K562 (cell line): ENCODE measurements at regions not wholly inside any gene's neighbourhood (a gene's known extent, or its start where the extent isn't known, plus 50 kb on each side); places are given as distances from the start of the nearest gene placed in this dataset.

ENCODE experiments used
- ARID1B ChIP-seq: fragments of 450-650 bp; IDR thresholded peaks from 2 replicates; pipeline ENCODE4 v1.6.1; 2016; ENCODE audit warnings: antibody characterized with exemption, mild to moderate bottlenecking, inconsistent platforms
- FOXA3 ChIP-seq, 2 experiments: fragments of 450-650 bp in 1 of 2; sonication (generic) in 1 of 2; formaldehyde crosslinking; IDR thresholded peaks in 1 of 2; conservative IDR thresholded peaks in 1 of 2; 2 replicates each; pipeline versions ENCODE4 v1.4.0 to v1.8.0; 2020 to 2022; ENCODE audit warnings: mild to moderate bottlenecking in 2 of 2, missing genetic modification reagents in 1 of 2
- PCBP2 ChIP-seq: fragments of 200-400 bp; formaldehyde crosslinking; IDR thresholded peaks from 2 replicates; pipeline ENCODE4 v1.6.1; 2018; ENCODE audit warnings: low read length, low read depth, mild to moderate bottlenecking, moderate library complexity; ENCODE audit not compliant: poor library complexity, severe bottlenecking
- RFX5 ChIP-seq: IDR thresholded peaks from 2 replicates; pipeline ENCODE4 v1.6.1; 2011; ENCODE audit warnings: low read depth, mild to moderate bottlenecking, improper control_type of control experiment, low read length
- SNAPC5 ChIP-seq: fragments of 250-450 bp; sonication (Bioruptor Pico); IDR thresholded peaks from 2 replicates; pipeline ENCODE4 v1.8.0; 2021; ENCODE audit warnings: moderate library complexity, mild to moderate bottlenecking, inconsistent platforms
- XRCC5 ChIP-seq: fragments of 200-400 bp; formaldehyde crosslinking; IDR thresholded peaks from 2 replicates; pipeline ENCODE4 v1.6.1; 2017; ENCODE audit warnings: low read depth, mild to moderate bottlenecking, low read length
- TF ChIP-seq, protein P1 (sequence below): fragments of 450-650 bp; IDR thresholded peaks from 2 replicates; pipeline ENCODE4 v1.6.1; 2018; ENCODE audit not compliant: partially characterized antibody

DNA sequence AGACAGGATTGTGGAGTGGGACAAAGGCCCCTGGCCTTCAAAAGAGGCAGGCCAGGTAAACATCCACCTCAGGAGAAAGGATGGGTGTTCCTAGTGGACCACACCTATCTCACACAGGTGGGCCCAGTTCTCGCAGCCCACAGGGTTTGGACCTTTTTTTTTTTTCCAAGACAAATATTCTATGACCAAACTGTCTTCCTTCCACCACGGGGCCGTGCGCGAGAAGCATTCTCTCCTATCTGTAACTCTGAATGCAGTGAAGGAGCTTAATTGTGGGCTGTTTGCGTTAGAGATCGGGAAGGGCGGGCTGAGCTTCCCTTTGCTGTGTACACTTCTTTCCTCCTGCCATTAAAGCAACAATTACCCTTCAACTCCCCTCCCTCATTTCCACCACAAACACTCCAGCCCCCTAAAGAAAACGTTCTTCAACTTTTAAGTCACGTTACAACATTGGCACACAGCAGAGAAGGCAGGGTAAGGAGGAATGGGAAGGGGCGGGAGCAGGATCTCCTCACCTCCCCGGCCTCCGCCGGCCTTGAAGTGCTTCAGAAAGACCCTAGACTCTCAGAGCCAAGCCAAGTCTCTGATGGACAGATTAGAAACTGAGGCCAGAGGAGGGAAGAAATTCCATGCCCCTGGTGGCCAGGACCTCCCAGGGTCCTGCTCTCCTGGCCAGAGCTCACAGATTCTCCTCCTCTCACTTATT, 238.4 kb downstream of the BUD13 start (continued):
- TF ChIP-seq, protein P1, sequence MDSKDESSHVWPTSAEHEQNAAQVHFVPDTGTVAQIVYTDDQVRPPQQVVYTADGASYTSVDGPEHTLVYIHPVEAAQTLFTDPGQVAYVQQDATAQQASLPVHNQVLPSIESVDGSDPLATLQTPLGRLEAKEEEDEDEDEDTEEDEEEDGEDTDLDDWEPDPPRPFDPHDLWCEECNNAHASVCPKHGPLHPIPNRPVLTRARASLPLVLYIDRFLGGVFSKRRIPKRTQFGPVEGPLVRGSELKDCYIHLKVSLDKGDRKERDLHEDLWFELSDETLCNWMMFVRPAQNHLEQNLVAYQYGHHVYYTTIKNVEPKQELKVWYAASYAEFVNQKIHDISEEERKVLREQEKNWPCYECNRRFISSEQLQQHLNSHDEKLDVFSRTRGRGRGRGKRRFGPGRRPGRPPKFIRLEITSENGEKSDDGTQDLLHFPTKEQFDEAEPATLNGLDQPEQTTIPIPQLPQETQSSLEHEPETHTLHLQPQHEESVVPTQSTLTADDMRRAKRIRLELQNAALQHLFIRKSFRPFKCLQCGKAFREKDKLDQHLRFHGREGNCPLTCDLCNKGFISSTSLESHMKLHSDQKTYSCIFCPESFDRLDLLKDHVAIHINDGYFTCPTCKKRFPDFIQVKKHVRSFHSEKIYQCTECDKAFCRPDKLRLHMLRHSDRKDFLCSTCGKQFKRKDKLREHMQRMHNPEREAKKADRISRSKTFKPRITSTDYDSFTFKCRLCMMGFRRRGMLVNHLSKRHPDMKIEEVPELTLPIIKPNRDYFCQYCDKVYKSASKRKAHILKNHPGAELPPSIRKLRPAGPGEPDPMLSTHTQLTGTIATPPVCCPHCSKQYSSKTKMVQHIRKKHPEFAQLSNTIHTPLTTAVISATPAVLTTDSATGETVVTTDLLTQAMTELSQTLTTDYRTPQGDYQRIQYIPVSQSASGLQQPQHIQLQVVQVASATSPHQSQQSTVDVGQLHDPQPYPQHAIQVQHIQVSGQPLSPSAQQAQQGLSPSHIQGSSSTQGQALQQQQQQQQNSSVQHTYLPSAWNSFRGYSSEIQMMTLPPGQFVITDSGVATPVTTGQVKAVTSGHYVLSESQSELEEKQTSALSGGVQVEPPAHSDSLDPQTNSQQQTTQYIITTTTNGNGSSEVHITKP, result no peak
- TF ChIP-seq FOXA3 (CRISPR knock-in tag; conservative IDR thresholded peaks at IDR 0.05 in 1 of 2, IDR thresholded peaks at IDR 0.05 in 1 of 2), result no peak
- TF ChIP-seq ARID1B, result no peak
- no peak for TF ChIP-seq XRCC5
- TF ChIP-seq PCBP2, result no peak
- no peak for TF ChIP-seq SNAPC5 (CRISPR knock-in tag)
- TF ChIP-seq RFX5, result no peak
